ENCODE measurements at regions not wholly inside any gene's neighbourhood (a gene's known extent, or its start where the extent isn't known, plus 50 kb on each side); places are given as distances from the start of the nearest gene placed in this dataset.
"Not testable (repeated sequence)": the region's sequence is repeated elsewhere in the genome, so short reads cannot be mapped to it uniquely, and the experiment has no call there.

DNA sequence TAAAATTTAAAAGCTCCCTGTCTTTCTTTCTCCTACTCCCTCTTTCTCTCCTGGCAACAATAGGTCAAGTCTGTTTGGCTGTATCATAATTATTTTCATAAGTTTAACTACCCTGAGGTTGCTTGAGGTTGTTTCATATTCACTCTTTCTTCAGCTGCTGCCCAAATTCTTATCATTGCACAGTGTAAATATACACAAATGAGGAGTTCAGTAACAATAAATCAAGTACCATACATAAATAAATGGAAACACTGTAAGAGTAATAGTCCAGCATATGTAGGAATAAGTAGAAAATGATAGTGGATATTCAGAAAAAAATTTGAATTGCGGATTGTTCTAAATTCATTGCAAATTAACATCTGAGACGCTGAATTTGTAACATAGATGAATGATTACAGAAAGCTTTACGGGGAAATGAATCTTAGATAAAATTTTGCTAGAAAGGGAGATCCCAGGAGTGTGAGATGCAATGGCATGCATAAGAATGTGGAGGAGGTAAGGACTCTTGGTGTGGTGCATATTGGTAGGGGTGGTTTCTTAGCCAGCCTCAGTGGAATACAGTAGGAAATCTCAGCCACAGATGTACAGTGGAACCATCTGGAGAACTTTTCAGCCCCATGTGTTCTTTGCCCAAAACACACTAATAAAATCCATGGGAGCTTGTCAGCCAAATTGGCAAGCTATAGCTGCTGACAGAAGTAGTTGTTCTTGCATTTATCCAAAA is 480.7 kb downstream of the HTR1B start:
- DNase-seq (ENCODE audit: low read depth), result no peak

DNA sequence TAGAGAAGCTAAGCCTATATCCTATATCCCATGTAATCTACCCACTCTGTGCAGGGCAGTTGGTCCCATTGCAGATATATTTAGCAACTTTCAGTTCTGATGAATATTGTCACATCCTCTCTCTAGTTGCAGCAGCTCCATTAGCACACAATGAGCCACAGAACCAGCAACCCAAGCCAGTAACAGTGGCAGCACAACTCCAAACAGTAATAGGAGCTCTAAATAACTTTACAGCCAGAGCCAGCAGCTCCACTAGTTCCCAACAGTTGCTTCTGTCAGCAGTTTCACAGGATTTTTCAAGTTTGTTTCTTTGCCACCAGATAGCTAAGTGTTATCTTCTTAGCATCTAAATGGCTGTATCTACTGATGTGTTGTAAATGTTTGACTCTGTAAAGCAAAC is 490.8 kb downstream of the HTR1B start:
- no peak for DNase-seq (ENCODE audit: low read depth)

DNA sequence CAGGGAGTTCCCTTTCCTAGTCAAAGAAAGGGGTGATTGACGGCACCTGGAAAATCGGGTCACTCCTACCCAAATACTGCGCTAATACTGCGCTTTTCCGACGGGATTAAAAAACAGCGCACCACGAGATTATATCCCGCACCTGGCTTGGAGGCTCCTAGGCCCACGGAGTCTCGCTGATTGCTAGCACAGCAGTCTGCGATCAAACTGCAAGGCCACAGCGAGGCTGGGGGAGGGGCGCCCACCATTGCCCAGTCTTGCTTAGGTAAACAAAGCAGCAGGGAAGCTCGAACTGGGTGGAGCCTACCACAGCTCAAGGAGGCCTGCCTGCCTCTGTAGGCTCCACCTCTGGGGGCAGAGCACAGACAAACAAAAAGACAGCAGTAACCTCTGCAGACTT is 504.1 kb downstream of the HTR1B start:
- DNase-seq (ENCODE audit: low read depth), result not testable (repeated sequence)

DNA sequence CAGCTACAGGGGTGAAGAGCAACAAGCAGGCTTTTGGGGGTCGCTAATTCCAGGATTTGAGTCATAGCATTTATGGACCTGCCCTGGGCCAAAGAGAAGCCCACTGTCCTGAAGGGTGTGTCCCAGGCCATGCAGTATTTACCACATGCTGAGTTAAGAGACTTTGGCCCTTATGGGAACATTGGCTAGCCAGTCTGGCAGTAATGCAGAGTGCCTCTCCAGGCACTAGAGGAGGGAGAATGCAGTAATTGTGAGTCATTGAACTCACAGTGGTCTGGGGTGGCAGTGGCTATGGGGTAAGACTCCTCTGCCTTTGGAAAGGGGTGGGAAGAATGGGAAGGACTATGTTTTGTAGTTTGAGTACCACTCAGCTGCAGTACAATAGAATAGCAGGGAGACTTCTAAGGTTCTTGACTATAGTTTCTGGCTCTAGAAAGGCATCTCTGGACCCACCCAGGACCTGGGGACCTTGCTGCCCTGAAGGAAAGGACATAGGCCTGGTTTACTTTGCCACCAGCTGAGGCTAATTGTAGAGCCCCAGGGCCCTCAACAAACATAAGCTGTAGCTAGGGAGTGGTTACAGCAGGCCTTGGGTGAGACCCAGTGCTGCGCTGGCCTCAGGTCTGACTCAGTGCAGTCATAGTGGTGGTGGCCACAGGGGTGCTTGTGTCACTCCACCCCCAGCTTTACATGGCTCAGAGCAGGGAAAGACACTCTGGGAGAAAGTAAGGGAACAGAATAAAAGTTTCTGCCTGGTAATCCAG is 520.9 kb downstream of the HTR1B start:
- no peak for DNase-seq (ENCODE audit: low read depth)

DNA sequence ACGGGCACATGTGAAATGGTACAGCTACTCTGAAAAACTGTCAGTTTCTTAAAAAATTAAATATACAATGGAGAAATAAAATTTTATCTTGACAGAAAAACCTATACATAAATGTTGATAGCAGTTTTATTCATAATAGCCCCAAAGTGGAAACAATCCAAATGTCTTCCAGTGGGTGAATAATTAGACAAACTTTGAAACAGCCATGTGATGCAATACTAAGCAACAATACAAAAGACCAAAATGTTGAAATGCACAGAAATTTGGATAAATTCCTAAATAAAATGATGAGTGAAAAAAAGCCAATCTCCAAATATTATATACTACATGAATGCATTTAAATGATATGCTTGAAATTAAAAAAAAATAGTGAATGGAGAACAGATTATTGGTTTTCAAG is 523.1 kb downstream of the HTR1B start:
- DNase-seq (ENCODE audit: low read depth), result no peak

DNA sequence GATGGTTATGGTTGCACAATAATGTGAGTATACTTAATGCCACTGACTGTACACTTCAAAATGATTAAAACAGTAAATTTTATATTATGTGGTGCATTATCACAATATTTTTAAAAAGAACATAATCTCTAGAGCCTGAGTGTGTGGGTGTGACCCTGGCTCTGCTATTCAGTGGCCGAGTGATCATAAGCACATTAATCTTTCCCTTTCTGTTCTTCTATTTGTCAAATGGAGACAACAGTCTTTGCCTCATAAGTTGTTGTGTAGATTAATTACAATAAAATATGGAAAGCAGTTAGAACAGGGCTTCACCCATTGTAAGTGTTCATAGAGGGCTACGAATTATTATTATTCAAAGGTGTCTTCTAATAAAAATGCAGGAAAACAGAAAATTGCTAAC is 548.6 kb downstream of the HTR1B start:
- no peak for DNase-seq (ENCODE audit: low read depth)

DNA sequence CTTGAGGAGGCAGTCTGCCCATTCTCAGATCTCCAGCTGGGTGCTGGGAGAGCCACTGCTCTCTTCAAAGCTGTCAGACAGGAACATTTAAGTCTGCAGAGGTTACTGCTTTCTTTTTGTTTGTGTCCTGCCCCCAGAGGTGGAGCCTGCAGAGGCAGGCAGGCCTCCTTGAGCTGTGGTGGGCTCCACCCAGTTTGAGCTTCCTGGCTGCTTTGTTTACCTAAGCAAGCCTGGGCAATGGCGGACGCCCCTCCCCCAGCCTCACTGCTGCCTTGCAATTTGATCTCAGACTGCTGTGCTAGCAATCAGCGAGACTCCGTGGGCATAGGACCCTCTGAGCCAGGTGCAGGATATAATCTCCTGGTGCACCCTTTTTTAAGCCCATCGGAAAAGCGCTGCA is 557.8 kb downstream of the HTR1B start:
- not testable (repeated sequence) for DNase-seq (ENCODE audit: low read depth)

DNA sequence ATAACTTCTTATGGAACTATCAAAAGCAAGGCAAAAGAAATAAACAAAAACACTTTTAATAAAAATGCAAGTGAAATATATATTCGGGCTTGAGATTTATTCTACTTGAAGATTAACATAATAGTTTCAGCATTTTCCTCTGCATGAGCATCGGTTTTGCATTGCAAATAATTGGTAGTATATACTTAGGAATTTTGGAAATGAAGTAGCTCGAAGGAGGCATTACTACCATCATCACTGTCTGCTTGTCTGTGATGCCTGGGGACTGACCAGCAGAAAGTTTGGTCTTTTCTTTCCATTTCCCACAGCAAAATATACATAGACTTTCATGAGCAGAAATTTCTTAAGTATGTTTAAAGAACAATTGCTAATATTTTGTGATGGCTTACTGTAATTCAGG is 570.7 kb downstream of the HTR1B start:
- DNase-seq (ENCODE audit: low read depth), result no peak

DNA sequence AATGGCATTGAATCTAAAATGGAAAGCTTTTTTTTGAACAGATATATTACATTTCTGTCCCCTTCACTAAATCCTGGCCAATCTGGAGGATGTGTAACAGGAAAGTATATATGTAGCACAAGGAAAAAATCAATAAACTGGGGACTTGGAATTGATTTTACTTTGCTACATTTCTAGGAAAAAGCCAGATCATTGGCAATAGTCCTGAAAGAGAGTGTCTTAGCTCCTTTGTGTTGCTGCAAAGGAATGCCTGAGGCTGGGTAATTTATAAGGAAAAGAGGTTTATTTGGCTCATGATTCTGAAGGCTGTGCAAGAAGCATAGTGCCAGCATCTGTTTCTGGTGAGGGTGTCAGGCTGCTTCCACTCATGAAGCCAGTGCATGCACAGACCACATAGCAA is 574.9 kb downstream of the HTR1B start:
- no peak for DNase-seq (ENCODE audit: low read depth)

DNA sequence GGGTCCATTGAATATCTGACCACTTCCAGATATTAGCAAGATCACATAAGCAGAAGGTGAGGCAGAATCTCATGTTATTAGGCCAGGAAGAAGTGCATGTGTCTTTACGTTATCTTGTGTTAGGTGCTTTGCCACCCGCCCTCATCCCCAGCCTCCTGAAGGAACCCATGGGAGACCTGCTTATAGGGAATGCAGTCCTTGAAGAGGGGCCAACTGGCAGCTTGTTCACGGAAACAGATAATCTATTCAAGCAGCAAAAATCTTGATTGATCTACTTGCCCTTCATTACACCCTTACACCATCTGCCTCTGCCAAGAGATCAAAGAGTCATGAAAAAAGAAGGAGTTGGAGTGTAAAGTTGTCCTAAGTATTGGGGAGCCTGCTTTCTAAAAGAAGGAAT is 576.4 kb downstream of the HTR1B start:
- no peak for DNase-seq (ENCODE audit: low read depth)

DNA sequence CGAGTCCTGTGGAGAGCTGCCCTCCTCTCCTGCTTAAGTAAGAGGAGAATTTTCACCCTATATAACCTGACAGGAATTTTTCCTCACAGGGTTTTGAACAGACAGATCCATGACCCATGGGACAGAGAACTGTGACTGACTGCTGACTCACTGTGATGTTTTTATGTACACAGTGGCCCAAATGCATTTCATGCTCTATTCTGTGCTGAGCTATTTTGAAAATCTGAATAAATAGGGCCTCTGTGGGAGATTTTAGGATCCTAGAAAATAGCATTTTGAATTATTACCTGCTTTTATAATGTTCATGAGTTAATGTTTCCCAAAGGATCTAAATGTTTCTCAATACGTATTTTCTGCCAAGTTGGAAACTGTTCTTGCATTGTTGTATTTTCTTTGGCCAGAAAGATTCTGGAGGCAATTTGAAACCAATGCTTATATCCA is 577.4 kb downstream of the HTR1B start:
- peak; percentile 8 for DNase-seq (ENCODE audit: low read depth)

DNA sequence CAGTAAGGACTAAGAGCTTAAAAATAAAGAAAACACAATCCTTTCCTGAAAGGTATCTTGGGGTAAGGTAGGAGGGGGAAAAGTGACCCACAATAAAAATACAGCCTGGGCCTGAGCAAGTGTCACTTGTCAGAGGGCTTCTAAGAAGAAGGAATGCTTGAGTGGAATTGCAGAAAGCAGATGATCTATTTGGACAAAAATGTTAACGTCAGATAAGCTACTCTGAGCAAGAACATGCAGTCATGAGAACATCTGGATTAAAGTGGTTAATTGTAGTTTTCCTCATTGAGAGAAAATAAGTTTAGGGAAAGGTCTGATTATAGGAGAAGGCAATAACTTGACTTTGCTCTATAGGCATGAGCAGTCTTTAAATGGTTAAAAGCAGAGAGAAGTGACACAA is 581.9 kb downstream of the HTR1B start:
- no peak for DNase-seq (ENCODE audit: low read depth)

DNA sequence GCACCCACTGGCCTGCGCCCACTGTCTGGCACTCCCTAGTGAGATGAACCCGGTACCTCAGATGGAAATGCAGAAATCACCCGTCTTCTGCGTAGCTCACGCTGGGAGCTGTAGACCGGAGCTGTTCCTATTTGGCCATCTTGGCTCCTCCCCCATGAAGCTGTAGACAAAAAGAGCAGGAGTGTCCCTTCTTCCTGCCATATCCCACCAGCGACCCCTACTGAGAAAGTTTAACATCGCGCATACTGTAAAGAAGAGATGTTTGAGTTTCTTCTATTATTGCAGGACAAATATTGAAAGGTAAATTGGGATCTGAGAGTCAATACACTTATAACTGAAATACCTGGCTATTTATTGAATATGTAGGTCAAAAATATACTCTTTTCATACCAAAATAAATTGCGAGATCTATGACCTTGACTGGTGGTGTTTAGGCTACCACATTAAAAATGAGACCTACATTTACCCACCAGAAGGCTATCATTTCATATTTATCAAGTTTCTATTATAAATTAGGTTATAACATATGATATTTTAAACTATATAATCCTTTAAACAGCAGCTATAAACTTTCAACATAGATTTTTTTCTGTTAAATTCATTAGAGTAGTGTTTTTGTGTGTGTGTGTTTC is 586.3 kb downstream of the HTR1B start:
- DNase-seq (ENCODE audit: low read depth), result no peak

DNA sequence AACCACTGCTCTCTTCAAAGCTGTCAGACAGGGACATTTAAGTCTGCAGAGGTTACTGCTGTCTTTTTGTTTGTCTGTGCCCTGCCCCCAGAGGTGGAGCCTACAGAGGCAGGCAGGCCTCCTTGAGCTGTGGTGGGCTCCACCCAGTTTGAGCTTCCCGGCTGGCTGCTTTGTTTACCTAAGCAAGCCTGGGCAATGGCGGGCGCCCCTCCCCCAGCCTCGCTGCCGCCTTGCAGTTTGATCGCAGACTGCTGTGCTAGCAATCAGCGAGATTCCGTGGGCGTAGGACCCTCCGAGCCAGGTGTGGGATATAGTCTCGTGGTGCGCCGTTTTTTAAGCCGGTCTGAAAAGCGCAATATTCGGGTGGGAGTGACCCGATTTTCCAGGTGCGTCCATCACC is 586.9 kb downstream of the HTR1B start:
- DNase-seq (ENCODE audit: low read depth), result not testable (repeated sequence)

DNA sequence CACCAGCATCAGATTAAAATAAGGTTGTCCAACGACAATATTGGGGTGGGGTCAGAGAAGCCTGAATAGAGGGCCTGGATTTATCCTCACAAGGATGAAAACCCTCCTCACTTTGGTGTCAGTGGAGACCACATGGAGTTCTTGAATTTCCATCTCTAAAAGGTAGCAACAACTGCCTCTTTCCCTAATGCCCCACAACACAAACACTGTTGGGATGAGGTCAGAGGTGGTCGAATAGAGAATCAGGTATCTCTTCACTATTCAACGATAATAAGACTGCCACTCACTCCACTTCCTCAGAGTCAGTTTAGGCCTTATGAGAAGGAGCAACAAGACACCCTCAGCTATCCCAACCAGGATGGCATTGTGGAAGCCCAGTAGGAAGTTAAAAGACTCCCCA is 596.1 kb downstream of the HTR1B start:
- DNase-seq (ENCODE audit: low read depth), result no peak

DNA sequence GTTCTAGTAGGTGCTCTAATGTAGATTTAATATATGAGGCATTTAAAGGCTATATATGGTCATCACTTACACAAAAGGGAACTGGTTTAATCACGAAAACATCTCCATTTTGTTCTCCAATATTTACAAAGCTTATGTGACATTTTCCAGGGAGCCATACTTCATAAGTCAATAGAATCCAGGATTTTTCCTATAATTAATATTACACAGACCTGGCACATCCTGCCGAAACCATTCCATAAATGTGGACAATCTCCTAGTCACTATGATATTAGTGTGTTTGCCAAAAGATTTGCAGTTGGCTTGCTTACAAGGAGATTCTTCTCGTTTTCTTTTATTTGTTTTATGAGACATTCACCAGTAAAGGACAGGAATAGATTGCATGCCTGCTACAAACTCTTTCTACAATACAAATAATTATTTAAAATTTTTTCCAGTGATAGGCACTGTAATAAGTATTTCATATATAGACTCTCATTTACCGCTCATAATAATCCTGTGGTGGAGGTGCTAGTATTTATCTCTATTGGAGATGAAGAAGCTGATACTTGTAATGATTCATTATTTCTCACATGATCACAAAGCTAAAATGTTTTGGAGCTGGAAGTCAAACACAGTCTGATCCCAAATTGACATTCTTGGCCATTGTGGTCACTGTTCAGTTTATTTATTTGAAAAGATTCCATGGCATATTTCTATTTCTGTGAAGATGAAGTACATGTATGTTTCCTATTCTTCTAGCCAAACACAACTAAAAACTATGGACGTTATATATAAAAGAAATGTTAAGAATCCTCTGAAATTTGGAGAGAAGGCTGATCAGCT is 597.0 kb downstream of the HTR1B start:
- DNase-seq (ENCODE audit: low read depth), result no peak

DNA sequence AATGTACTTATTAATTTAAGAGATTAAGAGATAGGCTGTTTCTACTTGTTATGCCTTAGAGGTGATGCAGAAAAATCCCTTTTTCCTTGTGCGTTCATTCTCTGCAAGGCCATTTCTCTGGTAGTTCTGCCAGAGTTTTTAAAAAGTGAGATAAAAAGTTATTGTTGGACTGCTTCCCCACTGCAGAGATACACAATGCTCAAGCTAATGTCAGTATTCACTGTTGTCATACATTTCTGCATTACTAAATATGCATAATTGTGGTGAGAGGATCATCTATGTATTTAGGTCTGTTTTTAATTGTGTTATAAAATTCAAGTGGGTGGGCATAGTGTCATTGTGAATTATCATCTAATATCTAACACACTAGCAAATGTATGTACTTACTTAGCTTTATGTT is 600.4 kb downstream of the HTR1B start:
- DNase-seq (ENCODE audit: low read depth), result no peak

DNA sequence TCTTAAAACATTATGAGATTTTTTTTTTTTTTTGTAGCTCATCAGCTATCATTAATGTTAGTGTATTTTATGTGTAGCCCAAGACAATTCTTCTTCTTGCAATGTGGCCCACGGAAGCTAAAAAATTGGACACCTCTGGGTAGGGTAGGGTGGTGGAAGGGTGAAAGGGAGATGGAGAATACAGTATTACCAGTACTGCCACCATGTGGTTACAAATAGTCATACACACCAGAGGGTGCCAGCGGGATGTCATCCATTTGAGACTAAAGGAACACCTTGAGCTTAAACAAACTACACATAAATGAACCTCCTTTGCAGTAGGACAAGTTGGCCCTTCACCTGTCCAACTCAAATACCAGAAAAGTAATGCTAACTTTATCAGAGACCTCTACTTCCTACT is 601.9 kb downstream of the HTR1B start:
- no peak for DNase-seq (ENCODE audit: low read depth)

DNA sequence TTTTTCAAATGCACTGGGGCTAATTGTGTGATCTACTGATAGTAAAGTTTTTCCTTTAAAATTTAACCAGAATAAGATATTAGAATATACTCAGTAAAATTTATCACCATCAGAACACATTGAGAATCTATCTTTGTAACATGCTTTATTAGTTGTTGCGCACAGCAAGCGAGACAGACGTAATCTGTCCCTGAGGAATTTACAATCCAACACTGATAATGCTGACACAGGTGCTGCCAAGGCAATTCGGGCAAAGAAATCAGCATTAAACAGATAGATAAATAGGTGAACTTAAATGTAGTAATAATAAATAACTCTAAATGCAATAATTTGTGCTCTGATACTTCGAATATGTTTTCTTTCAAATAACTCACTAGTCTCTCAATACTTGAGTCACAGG is 607.2 kb downstream of the HTR1B start:
- DNase-seq (ENCODE audit: low read depth), result no peak

DNA sequence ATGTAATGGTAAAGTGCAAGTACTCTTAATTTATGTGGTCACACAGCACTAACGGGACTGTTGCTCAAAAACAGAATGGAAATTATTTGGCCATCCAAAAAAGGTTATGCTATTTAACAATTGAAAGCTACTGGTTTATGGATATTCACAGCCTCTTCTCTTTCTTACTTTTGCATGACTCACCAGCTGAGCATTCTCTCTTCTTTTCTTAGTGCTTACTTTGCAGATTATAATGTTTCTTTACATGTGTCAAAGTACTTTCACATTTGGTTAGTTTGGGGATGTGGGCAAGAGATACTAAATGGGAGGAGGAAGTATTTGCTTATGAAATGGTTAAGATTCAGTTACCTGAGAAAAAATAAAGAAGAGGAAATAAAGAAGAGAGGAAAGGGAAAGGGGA is 610.5 kb downstream of the HTR1B start:
- no peak for DNase-seq (ENCODE audit: low read depth)

DNA sequence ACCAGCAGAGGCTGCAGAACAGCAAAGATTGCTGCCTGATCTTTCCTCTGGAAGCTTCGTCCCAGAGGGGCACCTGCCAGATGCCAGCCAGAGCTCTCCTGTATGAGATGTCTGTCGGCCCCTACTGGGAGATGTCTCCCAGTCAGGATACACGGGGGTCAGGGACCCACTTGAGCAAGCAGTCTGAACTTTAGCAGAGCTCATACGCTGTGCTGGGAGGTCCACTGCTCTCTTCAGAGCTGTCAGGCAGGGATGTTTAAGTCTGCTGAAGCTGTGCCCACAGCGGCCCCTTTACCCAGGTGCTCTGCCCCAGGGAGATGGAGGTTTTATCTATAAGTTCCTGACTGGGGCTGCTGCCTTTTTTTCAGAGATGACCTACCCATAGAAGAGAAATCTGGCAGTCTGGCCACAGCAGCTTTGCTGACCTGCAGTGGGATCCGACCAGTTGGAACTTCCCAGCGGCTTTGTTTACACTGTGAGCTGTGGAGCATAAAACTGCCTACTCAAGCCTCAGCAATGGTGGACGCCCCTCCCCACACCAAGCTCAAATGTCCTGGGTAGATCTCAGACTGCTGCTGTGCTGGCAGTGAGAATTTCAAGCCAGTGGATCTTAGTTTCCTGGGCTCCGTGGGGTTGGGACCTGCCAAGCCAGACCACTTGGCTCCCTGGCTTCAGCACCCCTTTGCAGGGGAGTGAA is 613.9 kb downstream of the HTR1B start:
- DNase-seq (ENCODE audit: low read depth), result not testable (repeated sequence)

Data from GM04503 (cell line).